GM12878 (cell line): ENCODE measurements at regions not wholly inside any gene's neighbourhood (a gene's known extent, or its start where the extent isn't known, plus 50 kb on each side); places are given as distances from the start of the nearest gene placed in this dataset.

Source experiments
- ATAC-seq: fragments of 200-7000 bp; cut with Tn5 transposase; 3 replicates; pipeline ENCODE4 v1.9.1; 2020; ENCODE audit warnings: mild to moderate bottlenecking, moderate library complexity
- BruUV-seq: library from RNA; stranded (reverse); fragments of 400-500 nt; replicated peaks from 2 replicates; lab custom pipeline; 2021; lab: Mats Ljungman, UMichigan
- CTCF ChIA-PET: fragments of 300-600 bp; sonication (Branson Sonifier 250); formaldehyde crosslinking; extraction: SDS; loops from one replicate; lab custom pipeline; 2021; ENCODE audit warnings: inconsistent platforms; lab: Yijun Ruan, JAX
- POLR2A ChIA-PET: fragments of 350-600 bp; formaldehyde crosslinking; extraction: SDS; loops from one replicate; lab custom pipeline; 2021; ENCODE audit warnings: inconsistent platforms; lab: Charles Lee
- RAD21 ChIA-PET: fragments of 300-600 bp; sonication (Branson Sonifier 250); formaldehyde crosslinking; loops from one replicate; lab custom pipeline; 2023; ENCODE audit warnings: antibody characterized with exemption; ENCODE audit not compliant: unreplicated experiment; lab: Charles Lee
- SMC1A ChIA-PET: fragments of 300-600 bp; sonication (Branson Sonifier 250); formaldehyde crosslinking; loops from one replicate; lab custom pipeline; 2023; ENCODE audit not compliant: unreplicated experiment, uncharacterized antibody; lab: Charles Lee
- DNase-seq: peaks from one replicate; pipeline ENCODE4 v3.0.0-alpha.2; 2011; ENCODE audit warnings: low read depth, low spot score
- FAIRE-seq: peaks from 3 replicates; lab custom pipeline; 2011; peaks lifted over from hg19 to GRCh38; lab: Jason Lieb, UNC
- H2AFZ ChIP-seq: 2 replicates; pipeline ENCODE4 v1.6.0; 2011; ENCODE audit warnings: low read depth, low read length, control low read depth; ENCODE audit not compliant: control insufficient read depth
- H3K27ac ChIP-seq: 2 replicates; pipeline ENCODE4 v1.5.1; 2011; ENCODE audit warnings: control low read depth; ENCODE audit not compliant: control insufficient read depth, insufficient read depth
- H3K27me3 ChIP-seq, 2 experiments: replicated peaks in 1 of 2; 2 replicates each; pipeline versions ENCODE4 v1.6.0 to v1.6.1; 2011; ENCODE audit warnings: low read length in 1 of 2; ENCODE audit not compliant: control insufficient read depth in 2 of 2, insufficient read depth in 2 of 2
- H3K36me3 ChIP-seq, 2 experiments: 2 replicates each; pipeline ENCODE4 v1.5.1; 2011; ENCODE audit warnings: low read length in 1 of 2; ENCODE audit not compliant: control insufficient read depth in 2 of 2, insufficient read depth in 2 of 2
- H3K4me1 ChIP-seq: 2 replicates; pipeline ENCODE4 v1.6.1; 2011; ENCODE audit warnings: mild to moderate bottlenecking, low read length, moderate library complexity, mixed read lengths; ENCODE audit not compliant: control insufficient read depth, insufficient read depth
- H3K4me2 ChIP-seq: 2 replicates; pipeline ENCODE4 v1.6.0; 2011; ENCODE audit warnings: control low read depth; ENCODE audit not compliant: control insufficient read depth, insufficient read depth
- H3K4me3 ChIP-seq: fragments of 200-600 bp; sonication (generic); 2 replicates; pipeline ENCODE4 v1.5.1; 2016
- H3K79me2 ChIP-seq: 2 replicates; pipeline ENCODE4 v1.6.0; 2011; ENCODE audit warnings: low read length; ENCODE audit not compliant: control insufficient read depth, insufficient read depth
- H3K9ac ChIP-seq: 2 replicates; pipeline ENCODE4 v1.8.0; 2011; ENCODE audit warnings: low read length, control low read depth, mixed read lengths; ENCODE audit not compliant: control insufficient read depth, insufficient read depth
- H3K9me3 ChIP-seq: replicated peaks from 3 replicates; pipeline ENCODE4 v1.5.1; 2011; ENCODE audit warnings: mild to moderate bottlenecking, low read length; ENCODE audit not compliant: control insufficient read depth, insufficient read depth
- H4K20me1 ChIP-seq: 2 replicates; pipeline ENCODE4 v1.6.0; 2011; ENCODE audit not compliant: control insufficient read depth, insufficient read depth
- CBFB ChIP-seq: IDR thresholded peaks from 2 replicates; pipeline ENCODE4 v1.6.1; 2016; ENCODE audit warnings: antibody characterized with exemption, low read depth
- HCFC1 ChIP-seq: fragments of 150-350 bp; IDR thresholded peaks from 2 replicates; pipeline ENCODE4 v1.6.1; 2014; ENCODE audit warnings: low read length
- HDGF ChIP-seq: fragments of 450-650 bp; IDR thresholded peaks from 2 replicates; pipeline ENCODE4 v1.6.1; 2016; ENCODE audit warnings: antibody characterized with exemption
- JUNB ChIP-seq: IDR thresholded peaks from 2 replicates; pipeline ENCODE4 v1.6.1; 2016; ENCODE audit warnings: antibody characterized with exemption, mild to moderate bottlenecking
- MXI1 ChIP-seq: fragments of 150-350 bp; IDR thresholded peaks from 2 replicates; pipeline ENCODE4 v1.6.1; 2011; ENCODE audit warnings: low read depth, mild to moderate bottlenecking, inconsistent platforms, low read length, improper control_type of control experiment
- MYB ChIP-seq: fragments of 150-350 bp; IDR thresholded peaks from 2 replicates; pipeline ENCODE4 v1.6.1; 2014; ENCODE audit warnings: mild to moderate bottlenecking, low read depth, low read length, borderline replicate concordance
- NFYA ChIP-seq: IDR thresholded peaks from 2 replicates; pipeline ENCODE4 v1.6.1; 2011; ENCODE audit warnings: low read depth, mild to moderate bottlenecking, low read length, improper control_type of control experiment, borderline replicate concordance
- NR2C1 ChIP-seq: fragments of 450-650 bp; IDR thresholded peaks from 2 replicates; pipeline ENCODE4 v1.6.1; 2017; ENCODE audit warnings: antibody characterized with exemption, mild to moderate bottlenecking, moderate library complexity
- NR2F1 ChIP-seq: fragments of 450-650 bp; conservative IDR thresholded peaks from 2 replicates; pipeline ENCODE4 v1.6.1; 2017; ENCODE audit warnings: mild to moderate bottlenecking
- NRF1 ChIP-seq: conservative IDR thresholded peaks from 2 replicates; pipeline ENCODE4 v1.6.1; 2011; ENCODE audit warnings: mild to moderate bottlenecking, low read depth, low read length, improper control_type of control experiment
- TCF12 ChIP-seq: IDR thresholded peaks from 2 replicates; pipeline ENCODE4 v1.6.1; 2011; ENCODE audit warnings: low read depth, mild to moderate bottlenecking, low read length
- ZNF217 ChIP-seq: fragments of 450-650 bp; IDR thresholded peaks from 2 replicates; pipeline ENCODE4 v1.6.1; 2017; ENCODE audit warnings: antibody characterized with exemption, mild to moderate bottlenecking
- ZNF274 ChIP-seq: IDR thresholded peaks from one replicate; pipeline ENCODE4 v1.8.0; 2011; ENCODE audit not compliant: insufficient read length, insufficient read depth
- WGBS: methylation state at CpG from one replicate; pipeline ENCODE4 v1.1.6; 2016; ENCODE audit warnings: low lambda C conversion rate; ENCODE audit not compliant: insufficient replicate concordance, insufficient coverage; ENCODE audit errors: missing lambda C conversion rate; 5-methylcytosine and 5-hydroxymethylcytosine counted together
- in situ Hi-C: fragments of 300-500 bp; cut with MboI; formaldehyde crosslinking; loops from 9 replicates; pipeline ENCODE4 v1.14.3; 2018; ENCODE audit warnings: mixed read lengths
- intact Hi-C: fragments of 100-400 bp; cut with micrococcal nuclease; formaldehyde crosslinking; loops from one replicate; pipeline ENCODE4 v1.14.2; 2022; ENCODE audit not compliant: unreplicated experiment
- TF ChIP-seq, protein P1 (sequence below): IDR thresholded peaks from 2 replicates; pipeline ENCODE4 v1.6.1; 2012; ENCODE audit warnings: improper control_type of control experiment, low read depth, low read length; ENCODE audit not compliant: insufficient replicate concordance
- TF ChIP-seq, protein P2 (sequence below): IDR thresholded peaks from 2 replicates; pipeline ENCODE4 v1.6.1; 2011; ENCODE audit warnings: borderline replicate concordance, low read depth, mild to moderate bottlenecking, moderate library complexity, mixed read lengths, low read length; ENCODE audit not compliant: insufficient read depth; ENCODE audit errors: extremely low read length
- TF ChIP-seq, protein P3 (sequence below): IDR thresholded peaks from 2 replicates; pipeline ENCODE4 v1.6.1; 2011; ENCODE audit warnings: low read depth, low read length, improper control_type of control experiment, borderline replicate concordance
- TF ChIP-seq, protein P4 (sequence below): fragments of 450-650 bp; conservative IDR thresholded peaks from 2 replicates; pipeline ENCODE4 v1.6.1; 2017; ENCODE audit warnings: mild to moderate bottlenecking, moderate library complexity

DNA sequence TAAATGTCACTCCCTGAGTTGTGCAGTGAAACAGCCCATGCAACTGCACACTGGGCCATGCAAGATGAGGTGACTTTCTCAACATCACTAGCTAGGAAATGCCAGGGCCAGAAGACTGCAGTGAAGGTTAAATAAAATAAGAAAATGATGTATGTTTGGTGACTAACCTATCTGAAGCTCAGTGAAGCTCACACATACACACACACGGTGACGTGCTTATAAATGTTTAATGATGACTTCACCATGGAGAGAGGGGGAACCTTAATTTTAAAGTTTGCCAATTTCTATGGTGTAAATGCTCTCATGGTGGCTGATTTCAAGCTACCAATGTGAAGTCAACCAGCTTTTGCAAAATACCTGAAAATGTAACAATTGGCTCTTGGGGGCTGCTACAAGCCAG is 166.4 kb downstream of the MAF start:
- intact Hi-C loops (no loop called here), in situ Hi-C loops (no loop called here)
- TF ChIP-seq, protein P1, sequence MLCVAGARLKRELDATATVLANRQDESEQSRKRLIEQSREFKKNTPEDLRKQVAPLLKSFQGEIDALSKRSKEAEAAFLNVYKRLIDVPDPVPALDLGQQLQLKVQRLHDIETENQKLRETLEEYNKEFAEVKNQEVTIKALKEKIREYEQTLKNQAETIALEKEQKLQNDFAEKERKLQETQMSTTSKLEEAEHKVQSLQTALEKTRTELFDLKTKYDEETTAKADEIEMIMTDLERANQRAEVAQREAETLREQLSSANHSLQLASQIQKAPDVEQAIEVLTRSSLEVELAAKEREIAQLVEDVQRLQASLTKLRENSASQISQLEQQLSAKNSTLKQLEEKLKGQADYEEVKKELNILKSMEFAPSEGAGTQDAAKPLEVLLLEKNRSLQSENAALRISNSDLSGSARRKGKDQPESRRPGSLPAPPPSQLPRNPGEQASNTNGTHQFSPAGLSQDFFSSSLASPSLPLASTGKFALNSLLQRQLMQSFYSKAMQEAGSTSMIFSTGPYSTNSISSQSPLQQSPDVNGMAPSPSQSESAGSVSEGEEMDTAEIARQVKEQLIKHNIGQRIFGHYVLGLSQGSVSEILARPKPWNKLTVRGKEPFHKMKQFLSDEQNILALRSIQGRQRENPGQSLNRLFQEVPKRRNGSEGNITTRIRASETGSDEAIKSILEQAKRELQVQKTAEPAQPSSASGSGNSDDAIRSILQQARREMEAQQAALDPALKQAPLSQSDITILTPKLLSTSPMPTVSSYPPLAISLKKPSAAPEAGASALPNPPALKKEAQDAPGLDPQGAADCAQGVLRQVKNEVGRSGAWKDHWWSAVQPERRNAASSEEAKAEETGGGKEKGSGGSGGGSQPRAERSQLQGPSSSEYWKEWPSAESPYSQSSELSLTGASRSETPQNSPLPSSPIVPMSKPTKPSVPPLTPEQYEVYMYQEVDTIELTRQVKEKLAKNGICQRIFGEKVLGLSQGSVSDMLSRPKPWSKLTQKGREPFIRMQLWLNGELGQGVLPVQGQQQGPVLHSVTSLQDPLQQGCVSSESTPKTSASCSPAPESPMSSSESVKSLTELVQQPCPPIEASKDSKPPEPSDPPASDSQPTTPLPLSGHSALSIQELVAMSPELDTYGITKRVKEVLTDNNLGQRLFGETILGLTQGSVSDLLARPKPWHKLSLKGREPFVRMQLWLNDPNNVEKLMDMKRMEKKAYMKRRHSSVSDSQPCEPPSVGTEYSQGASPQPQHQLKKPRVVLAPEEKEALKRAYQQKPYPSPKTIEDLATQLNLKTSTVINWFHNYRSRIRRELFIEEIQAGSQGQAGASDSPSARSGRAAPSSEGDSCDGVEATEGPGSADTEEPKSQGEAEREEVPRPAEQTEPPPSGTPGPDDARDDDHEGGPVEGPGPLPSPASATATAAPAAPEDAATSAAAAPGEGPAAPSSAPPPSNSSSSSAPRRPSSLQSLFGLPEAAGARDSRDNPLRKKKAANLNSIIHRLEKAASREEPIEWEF, result no peak
- no peak for TF ChIP-seq TCF12
- no peak for TF ChIP-seq JUNB
- TF ChIP-seq HDGF, result no peak
- no peak for TF ChIP-seq NR2F1
- TF ChIP-seq CBFB, result no peak
- TF ChIP-seq, protein P2, sequence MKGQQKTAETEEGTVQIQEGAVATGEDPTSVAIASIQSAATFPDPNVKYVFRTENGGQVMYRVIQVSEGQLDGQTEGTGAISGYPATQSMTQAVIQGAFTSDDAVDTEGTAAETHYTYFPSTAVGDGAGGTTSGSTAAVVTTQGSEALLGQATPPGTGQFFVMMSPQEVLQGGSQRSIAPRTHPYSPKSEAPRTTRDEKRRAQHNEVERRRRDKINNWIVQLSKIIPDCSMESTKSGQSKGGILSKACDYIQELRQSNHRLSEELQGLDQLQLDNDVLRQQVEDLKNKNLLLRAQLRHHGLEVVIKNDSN, result no peak
- no peak for TF ChIP-seq ZNF274
- TF ChIP-seq HCFC1, result no peak
- no peak for TF ChIP-seq ZNF217
- no peak for TF ChIP-seq NR2C1
- TF ChIP-seq, protein P3, sequence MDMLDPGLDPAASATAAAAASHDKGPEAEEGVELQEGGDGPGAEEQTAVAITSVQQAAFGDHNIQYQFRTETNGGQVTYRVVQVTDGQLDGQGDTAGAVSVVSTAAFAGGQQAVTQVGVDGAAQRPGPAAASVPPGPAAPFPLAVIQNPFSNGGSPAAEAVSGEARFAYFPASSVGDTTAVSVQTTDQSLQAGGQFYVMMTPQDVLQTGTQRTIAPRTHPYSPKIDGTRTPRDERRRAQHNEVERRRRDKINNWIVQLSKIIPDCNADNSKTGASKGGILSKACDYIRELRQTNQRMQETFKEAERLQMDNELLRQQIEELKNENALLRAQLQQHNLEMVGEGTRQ, result no peak
- TF ChIP-seq, protein P4, sequence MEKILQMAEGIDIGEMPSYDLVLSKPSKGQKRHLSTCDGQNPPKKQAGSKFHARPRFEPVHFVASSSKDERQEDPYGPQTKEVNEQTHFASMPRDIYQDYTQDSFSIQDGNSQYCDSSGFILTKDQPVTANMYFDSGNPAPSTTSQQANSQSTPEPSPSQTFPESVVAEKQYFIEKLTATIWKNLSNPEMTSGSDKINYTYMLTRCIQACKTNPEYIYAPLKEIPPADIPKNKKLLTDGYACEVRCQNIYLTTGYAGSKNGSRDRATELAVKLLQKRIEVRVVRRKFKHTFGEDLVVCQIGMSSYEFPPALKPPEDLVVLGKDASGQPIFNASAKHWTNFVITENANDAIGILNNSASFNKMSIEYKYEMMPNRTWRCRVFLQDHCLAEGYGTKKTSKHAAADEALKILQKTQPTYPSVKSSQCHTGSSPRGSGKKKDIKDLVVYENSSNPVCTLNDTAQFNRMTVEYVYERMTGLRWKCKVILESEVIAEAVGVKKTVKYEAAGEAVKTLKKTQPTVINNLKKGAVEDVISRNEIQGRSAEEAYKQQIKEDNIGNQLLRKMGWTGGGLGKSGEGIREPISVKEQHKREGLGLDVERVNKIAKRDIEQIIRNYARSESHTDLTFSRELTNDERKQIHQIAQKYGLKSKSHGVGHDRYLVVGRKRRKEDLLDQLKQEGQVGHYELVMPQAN, result no peak
- no peak for TF ChIP-seq NRF1
- TF ChIP-seq NFYA, result no peak
- no peak for TF ChIP-seq MYB
- no peak for TF ChIP-seq MXI1
- 32% methylated on average over 2 of the region's 2 CpGs for WGBS
- Histone ChIP-seq H3K9me3 (no peaks in the 10 kb centered on the region), H3K4me1 (no peaks in the 10 kb centered on the region), H3K36me3 (no peaks in the 10 kb centered on the region), H3K4me2 (no peak overlapping the region), H3K27ac (no peak overlapping the region), H3K27me3 (no peaks in the 10 kb centered on the region; a peak in 1 of 4 replicates), H2AFZ (no peak overlapping the region), H3K79me2 (no peaks in the 10 kb centered on the region), H3K4me3 (no peak overlapping the region), H4K20me1 (peaks cover 2% of the 10 kb centered on the region; the same call in 1 of the 2 replicates), H3K9ac (no peak overlapping the region)
- no peak for FAIRE-seq
- DNase-seq, result no peak
- ChIA-PET POLR2A (no interaction called here), RAD21 (no interaction called here), CTCF (no interaction called here), SMC1A (interaction anchor here (1.3 kb wide), 1 partner anchor 10 kb away, joined by 3 read pairs; no protein-coding TSS in a partner anchor)
- no TSS peak for BruUV-seq
- ATAC-seq, result no peak
